ENCODE measurements at regions not wholly inside any gene's neighbourhood (a gene's known extent, or its start where the extent isn't known, plus 50 kb on each side); places are given as distances from the start of the nearest gene placed in this dataset.
"Not testable (repeated sequence)": the region's sequence is repeated elsewhere in the genome, so short reads cannot be mapped to it uniquely, and the experiment has no call there.

DNA sequence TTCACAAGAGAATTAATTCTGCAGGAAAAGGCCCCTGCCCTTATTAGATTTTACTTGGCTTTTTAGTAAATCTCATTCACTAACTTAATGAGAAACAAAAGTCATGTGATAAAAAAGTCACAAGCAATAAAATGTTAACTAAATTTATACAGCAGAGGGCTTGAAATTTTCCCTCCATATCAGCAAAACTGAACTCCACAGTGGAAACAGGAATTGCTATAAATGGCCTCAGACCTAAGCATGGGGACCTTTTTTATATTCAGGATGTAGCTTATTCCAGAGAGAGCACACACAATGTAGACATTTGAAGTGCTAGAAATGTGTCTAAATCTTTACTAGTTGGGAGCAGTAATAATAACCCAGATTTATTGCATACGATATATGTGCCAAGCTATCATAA lies 291.5 kb downstream of the C16orf95 start:
- DNase-seq (ENCODE audit: extremely low spot score, insufficient read length, low read depth) (no peak), FAIRE-seq (no peak)

DNA sequence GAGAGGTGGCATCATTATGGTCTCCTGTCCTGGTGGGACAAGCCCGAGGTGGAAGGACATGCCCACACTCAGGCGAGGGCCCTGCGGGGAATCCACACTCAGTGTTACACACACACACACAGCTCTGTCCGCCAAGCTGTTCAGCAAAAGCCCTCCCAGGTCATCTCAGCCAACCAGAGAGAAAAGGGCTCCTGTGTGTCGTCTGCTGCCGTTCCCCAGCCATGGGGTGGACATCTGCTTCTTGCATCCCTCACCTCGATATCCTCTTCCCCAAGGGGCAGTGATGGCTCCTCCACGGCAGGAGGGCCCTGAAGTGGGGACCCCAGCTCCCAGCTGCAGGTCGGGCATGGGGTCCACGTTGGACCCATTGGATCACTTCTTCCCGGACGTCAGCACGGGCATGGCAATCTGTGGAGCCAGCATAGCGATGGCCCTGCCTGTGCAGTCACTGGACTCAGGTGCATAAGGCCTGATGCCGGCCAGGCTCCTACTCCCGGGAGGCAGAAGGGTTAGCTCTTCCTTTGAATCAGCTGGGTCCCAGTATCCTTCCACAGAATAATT lies 290.1 kb downstream of the C16orf95 start:
- DNase-seq (ENCODE audit: extremely low spot score, insufficient read length, low read depth) (no peak), FAIRE-seq (no peak)

DNA sequence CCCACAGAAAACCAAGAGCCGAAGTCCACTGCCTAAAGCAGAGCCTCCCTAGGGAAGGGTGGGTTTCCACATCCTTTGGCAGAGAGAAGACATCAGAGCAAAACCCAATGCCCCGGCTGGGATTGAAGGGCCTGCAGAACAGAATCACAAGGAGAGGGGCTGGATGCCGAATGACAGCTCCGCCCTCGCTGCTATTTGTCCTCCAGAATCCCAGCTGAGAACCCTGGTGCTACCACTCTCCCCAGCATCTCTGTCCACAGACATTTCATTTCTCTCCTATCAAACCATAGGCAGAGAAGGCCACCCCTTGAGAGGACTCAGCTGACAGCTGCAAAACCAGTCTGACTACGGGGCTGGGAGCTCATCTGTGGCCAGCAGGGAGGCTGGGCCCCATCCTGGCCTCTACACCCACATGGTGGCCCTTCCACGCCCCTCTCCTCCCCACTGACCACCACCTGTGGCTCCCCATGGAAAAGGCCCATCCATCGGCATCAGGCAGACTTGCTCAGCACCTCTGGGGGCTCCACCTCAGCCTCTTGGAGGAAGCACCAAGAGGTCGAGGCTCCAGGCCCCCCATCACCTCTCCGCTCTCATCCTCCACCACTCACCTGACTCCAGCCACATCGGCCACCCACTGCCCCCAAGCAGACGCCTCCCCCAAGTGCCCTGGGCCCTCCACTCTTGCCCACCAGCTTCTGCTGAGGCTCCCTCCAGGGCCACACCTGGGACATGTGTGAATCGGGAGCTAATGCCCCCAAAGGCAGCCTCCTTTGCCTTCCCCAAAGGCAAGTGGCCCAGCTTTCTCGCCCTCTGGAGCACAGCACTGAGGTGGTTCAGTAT lies 288.5 kb downstream of the C16orf95 start:
- DNase-seq (ENCODE audit: extremely low spot score, insufficient read length, low read depth) (no peak), FAIRE-seq (no peak)

DNA sequence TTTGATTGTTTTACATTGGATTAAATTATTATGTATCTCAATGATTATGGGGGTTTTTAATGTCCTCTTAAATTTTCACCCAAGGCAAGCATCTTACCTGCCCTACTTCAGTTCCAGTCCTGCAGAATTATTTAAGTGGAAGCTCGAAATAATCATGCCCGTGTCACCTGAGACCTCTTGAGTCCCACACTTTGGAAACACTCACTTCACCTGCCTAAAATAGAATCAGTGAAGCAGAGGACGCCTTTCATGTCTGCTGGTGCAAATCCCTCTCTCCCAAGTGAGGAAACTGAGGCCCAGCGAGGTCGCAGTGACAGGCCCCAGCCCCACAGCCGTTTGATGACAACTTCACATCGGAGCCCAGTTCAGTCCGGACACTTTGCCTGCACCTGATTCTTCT lies 284.6 kb downstream of the C16orf95 start:
- no peak for DNase-seq (ENCODE audit: extremely low spot score, insufficient read length, low read depth)
- no peak for FAIRE-seq

GRCh38 chr16:87033021-87033471 lies 284.1 kb downstream of the C16orf95 start:
- no peak for DNase-seq (ENCODE audit: extremely low spot score, insufficient read length, low read depth)
- FAIRE-seq: no peak

GRCh38 chr16:87033541-87034300 lies 283.5 kb downstream of the C16orf95 start:
- DNase-seq (ENCODE audit: extremely low spot score, insufficient read length, low read depth) (no peak), FAIRE-seq (no peak)

- FAIRE-seq (no peak), DNase-seq (ENCODE audit: extremely low spot score, insufficient read length, low read depth) (no peak)
Measured at GRCh38 chr16:87034317-87034716, 282.9 kb downstream of the C16orf95 start.

DNA sequence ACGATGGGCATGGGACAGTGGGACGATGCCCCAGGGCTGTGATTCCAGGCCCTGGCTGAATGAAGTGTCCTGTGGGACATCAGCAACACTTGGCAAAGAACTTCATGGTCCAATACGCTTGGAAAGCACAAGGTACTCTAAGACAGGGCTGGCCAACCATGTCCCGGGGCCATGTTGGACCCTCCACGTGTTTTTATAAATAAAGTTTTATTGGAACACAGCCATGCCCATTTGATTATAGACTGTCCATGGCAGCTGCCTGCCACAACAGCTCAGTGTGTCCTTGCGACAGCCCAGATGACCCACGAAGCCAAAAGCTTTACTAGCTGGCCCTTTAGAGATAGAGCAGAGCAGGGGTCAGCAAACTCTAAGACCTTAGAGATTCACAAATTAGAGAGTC lies 282.1 kb downstream of the C16orf95 start:
- DNase-seq (ENCODE audit: extremely low spot score, insufficient read length, low read depth) (no peak), FAIRE-seq (no peak)

DNA sequence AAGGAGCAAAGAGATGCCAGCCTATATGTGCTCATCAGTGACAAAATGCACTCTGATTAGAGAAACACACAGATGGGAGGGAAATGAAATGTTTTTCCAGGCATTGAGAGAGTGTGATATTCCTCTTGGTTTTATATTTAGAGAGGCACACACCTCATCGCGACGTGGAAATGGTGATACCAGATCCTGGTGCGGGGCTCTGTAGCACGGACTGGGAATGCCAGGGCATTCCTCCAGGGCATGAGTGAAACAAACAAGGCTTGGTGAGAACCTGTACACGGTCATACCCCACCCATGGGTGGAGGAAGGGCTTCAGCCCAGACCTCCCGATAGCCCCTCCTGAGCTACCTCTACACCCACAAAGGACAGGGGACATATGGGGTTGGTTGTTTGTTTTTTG lies 280.2 kb downstream of the C16orf95 start:
- DNase-seq (ENCODE audit: extremely low spot score, insufficient read length, low read depth): no peak
- no peak for FAIRE-seq

GRCh38 chr16:87038528-87038927 lies 278.7 kb downstream of the C16orf95 start:
- DNase-seq (ENCODE audit: extremely low spot score, insufficient read length, low read depth); FAIRE-seq: not testable (repeated sequence)

DNA sequence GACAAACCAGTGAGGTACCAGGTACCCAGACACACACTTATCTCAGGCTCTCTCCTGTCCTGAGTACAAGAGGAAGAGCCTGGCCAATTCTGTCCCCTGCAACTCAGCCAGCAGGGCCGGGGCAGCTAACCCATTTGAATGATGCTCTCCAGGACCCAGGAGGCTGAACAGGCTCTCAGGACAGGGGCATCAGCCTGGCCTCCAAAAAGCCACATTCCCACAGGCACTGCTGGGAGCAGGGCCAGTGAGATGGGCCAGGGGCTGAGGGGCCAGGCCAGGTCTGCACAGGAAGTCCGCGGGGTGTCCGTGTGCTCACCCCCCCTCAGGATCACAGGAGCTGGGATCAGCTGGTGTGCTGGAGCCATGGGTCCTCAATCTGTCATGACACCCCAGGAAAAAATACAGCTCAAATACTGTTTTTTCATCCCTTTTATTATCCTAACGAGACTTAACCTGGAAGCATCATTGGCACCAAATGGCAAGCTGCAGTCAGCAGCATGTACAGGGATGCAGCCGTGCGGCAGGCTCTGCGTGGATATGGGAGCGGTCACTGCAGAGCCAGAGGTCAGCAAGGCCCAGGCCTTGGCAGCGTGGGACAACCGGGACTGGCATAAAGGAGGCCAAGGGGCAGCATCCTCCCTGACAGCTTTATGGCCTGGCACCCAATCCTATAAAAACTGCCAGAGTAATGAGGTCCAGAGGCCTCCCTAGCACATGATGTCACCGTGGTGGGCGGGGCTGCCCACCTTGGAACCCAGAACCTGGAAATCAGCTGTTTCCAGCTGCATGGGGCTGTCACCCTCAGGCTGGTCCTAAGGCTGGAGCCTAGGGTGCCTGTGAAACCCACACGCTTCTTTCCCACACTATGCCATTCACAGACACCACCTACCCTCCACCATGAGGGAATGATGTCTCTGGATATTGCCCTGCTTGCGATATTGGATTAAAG lies 276.7 kb downstream of the C16orf95 start:
- DNase-seq (ENCODE audit: extremely low spot score, insufficient read length, low read depth): no peak
- FAIRE-seq: no peak

GRCh38 chr16:87041286-87041685 lies 275.9 kb downstream of the C16orf95 start:
- DNase-seq (ENCODE audit: extremely low spot score, insufficient read length, low read depth) (no peak), FAIRE-seq (no peak)

- no peak for DNase-seq (ENCODE audit: extremely low spot score, insufficient read length, low read depth)
- FAIRE-seq: no peak
Measured at GRCh38 chr16:87042551-87043230, 274.5 kb downstream of the C16orf95 start.

DNA sequence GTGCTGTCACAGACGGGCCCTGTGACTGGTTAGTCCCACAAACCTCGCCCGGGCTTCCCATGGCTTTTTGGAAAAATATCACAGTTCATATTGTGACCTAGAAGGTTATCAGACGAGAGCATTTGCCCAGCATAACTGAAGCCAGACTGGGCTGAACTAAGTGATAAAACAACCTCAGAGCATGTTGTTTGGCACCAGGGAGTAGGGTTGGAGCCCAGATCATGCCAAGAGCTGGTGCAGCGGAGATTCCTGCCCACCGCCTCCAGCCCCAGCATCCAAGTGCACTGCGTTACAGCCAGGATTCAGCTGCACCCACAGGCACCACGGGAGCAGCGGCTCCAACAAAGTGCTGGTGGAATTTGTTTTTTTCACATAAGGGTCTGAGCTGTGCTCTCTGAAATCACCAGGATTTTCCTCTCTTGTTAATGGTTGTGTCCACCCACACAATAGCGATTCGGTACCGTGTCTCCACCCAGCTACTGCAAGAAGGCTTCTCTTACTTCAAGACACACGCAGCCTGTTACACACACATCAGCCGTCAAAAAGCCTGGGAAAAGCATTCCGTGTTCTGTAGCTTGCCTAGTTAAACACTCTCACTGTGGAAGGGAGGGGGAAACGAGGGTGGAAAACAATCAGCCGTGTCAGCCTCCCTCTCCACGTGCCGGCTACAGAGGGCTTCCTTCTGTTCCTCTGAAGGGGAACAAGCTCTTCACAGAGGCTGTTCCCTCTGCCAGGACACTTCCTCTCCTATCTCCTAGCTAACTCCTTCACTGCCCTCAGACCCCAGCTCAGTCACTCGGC lies 273.8 kb downstream of the C16orf95 start:
- FAIRE-seq (no peak), DNase-seq (ENCODE audit: extremely low spot score, insufficient read length, low read depth) (no peak)

GRCh38 chr16:87044032-87044382 lies 273.2 kb downstream of the C16orf95 start:
- FAIRE-seq (no peak), DNase-seq (ENCODE audit: extremely low spot score, insufficient read length, low read depth) (no peak)

DNA sequence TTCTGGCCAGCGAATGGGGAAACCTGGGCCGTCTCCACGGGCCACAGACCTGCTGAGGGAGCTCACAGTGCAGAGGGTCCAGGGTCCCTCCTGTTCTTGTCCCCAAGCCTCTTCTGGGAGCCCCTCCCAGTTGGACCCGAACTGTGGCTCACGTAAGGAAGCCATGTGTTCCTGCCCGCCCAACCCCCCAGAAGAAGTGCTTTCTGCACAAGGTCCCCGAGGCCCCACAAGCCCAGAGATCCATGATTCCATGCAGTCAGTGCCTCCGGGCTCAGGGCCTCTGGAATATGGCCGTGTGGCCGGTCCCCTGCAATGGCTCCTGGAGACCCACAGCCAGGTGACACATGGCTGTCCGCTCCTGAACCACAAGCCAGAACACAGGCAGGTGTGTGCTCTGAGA lies 272.4 kb downstream of the C16orf95 start:
- no peak for FAIRE-seq
- no peak for DNase-seq (ENCODE audit: extremely low spot score, insufficient read length, low read depth)

DNA sequence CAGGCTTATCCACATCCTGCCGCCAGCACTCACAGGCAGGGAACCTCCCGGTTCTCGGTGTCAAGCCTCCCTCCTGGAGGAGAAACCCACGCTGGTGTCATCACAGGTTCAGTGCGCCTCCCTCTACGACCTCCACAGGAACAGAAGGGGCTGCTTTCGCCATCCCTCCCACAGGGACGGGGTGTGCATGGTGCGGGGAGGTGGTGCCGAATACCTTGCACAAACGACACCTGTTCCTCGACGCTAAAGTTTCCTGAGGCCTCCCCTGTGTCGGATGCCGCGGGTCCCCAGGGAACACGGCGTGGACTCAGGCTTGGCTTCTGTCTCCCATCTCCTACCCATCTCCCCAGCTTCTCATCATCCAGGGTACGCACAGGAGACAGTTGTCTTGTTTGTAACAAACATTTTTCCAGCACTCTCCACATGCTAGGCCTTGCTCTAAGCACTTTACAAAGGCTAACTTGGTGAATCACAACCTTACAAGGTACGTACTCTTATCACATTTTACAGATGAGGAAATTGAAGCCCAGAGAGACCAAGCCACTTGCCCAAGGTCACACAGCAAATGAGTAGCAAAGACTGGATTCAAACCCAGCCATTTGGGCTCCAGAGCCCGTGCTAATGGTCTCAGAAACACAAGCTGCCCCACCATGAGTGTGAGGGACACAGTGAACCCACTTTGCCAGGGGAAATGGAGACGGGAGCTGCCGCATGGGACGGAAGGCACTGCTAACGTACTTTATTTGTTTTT lies 271.6 kb downstream of the C16orf95 start:
- no peak for FAIRE-seq
- DNase-seq (ENCODE audit: extremely low spot score, insufficient read length, low read depth): no peak

DNA sequence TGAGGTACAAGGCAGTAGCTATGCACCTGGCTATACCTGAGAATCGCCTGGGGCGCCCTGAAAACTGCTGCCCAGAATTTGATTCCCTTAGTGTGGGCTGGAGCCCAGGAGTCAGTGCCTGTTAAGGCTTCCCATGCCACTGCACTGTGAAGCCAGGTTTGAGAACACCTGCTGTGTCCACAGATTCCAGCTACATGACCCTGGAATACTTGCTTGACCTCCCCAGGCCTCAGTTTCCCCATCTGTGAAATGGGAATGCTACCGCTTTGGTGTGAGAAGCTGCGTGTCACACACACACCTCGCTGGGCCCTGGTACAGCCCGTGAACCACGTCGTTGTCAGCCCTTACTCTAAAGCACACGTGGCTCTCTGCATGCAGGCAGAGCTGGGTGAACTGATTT lies 271.0 kb downstream of the C16orf95 start:
- FAIRE-seq (no peak), DNase-seq (ENCODE audit: extremely low spot score, insufficient read length, low read depth) (no peak)

All from GM18507 (cell line).